Fibroblast of villous mesenchyme (primary cell): ENCODE measurements at regions not wholly inside any gene's neighbourhood (a gene's known extent, or its start where the extent isn't known, plus 50 kb on each side); places are given as distances from the start of the nearest gene placed in this dataset.

ENCODE experiments used
- DNase-seq: peaks from one replicate; pipeline ENCODE4 v3.0.0-alpha.2; 2010; ENCODE audit warnings: low read depth
- H3K4me3 ChIP-seq: 2 replicates; pipeline ENCODE4 v1.5.1; 2011; ENCODE audit warnings: low read depth, mild to moderate bottlenecking, low read length
- CTCF ChIP-seq: IDR thresholded peaks from 2 replicates; pipeline ENCODE4 v1.5.1; 2012; ENCODE audit warnings: low read depth, mild to moderate bottlenecking, low read length; ENCODE audit not compliant: insufficient read depth

GRCh38 chr5:31007672-31008071 lies 185.8 kb upstream of the CDH6 start:
- H3K4me3 ChIP-seq: no peak overlapping the region
- TF ChIP-seq CTCF: no peak
- DNase-seq: no peak

GRCh38 chr5:31000287-31000686 lies 193.2 kb upstream of the CDH6 start:
- DNase-seq: no peak
- TF ChIP-seq CTCF: no peak

GRCh38 chr5:30997681-30998080 lies 195.8 kb upstream of the CDH6 start:
- no peak for TF ChIP-seq CTCF
- H3K4me3 ChIP-seq: no peak overlapping the region
- DNase-seq: no peak

More at GRCh38 chr5:31000287-31000686, 193.2 kb upstream of the CDH6 start:
- no peak overlapping the region for H3K4me3 ChIP-seq

GRCh38 chr5:30994902-30995301 lies 198.6 kb upstream of the CDH6 start:
- no peak overlapping the region for H3K4me3 ChIP-seq
- no peak for TF ChIP-seq CTCF
- no peak for DNase-seq

GRCh38 chr5:30994176-30994575 lies 199.3 kb upstream of the CDH6 start:
- H3K4me3 ChIP-seq: no peak overlapping the region
- no peak for DNase-seq
- no peak for TF ChIP-seq CTCF

GRCh38 chr5:30991462-30991861 lies 202.0 kb upstream of the CDH6 start:
- no peak for TF ChIP-seq CTCF
- no peak overlapping the region for H3K4me3 ChIP-seq
- no peak for DNase-seq

GRCh38 chr5:30981576-30981975 lies 211.9 kb upstream of the CDH6 start:
- no peak overlapping the region for H3K4me3 ChIP-seq
- TF ChIP-seq CTCF: no peak
- no peak for DNase-seq
